Hepatocyte (in vitro differentiated cells): ENCODE measurements at regions not wholly inside any gene's neighbourhood (a gene's known extent, or its start where the extent isn't known, plus 50 kb on each side); places are given as distances from the start of the nearest gene placed in this dataset.
A peak's percentile ranks its signal among the peaks of the same experiment; 100 is the strongest.
"Not testable (repeated sequence)": the region's sequence is repeated elsewhere in the genome, so short reads cannot be mapped to it uniquely, and the experiment has no call there.

Source experiments
- DNase-seq: peaks from one replicate; pipeline ENCODE4 v3.0.0-alpha.2; 2016; ENCODE audit warnings: low spot score
- H2AFZ ChIP-seq: fragments of 200-600 bp; sonication (generic); 2 replicates; pipeline ENCODE4 v1.6.0; 2016; ENCODE audit warnings: antibody characterized with exemption, mild to moderate bottlenecking
- H3K27ac ChIP-seq: fragments of 200-600 bp; sonication (generic); 2 replicates; pipeline ENCODE4 v1.5.1; 2016; ENCODE audit warnings: mild to moderate bottlenecking
- H3K27me3 ChIP-seq: fragments of 200-600 bp; sonication (generic); 2 replicates; pipeline ENCODE4 v1.6.1; 2016
- H3K36me3 ChIP-seq: fragments of 200-600 bp; sonication (generic); replicated peaks from 2 replicates; pipeline ENCODE4 v1.5.1; 2016; ENCODE audit warnings: low read depth; ENCODE audit not compliant: insufficient read depth
- H3K4me1 ChIP-seq: fragments of 200-600 bp; sonication (generic); 2 replicates; pipeline ENCODE4 v1.5.1; 2016; ENCODE audit warnings: mild to moderate bottlenecking, moderate library complexity; ENCODE audit not compliant: insufficient read depth
- H3K4me2 ChIP-seq: fragments of 200-600 bp; sonication (generic); 2 replicates; pipeline ENCODE4 v1.6.0; 2016
- H3K4me3 ChIP-seq: fragments of 200-600 bp; sonication (generic); 2 replicates; pipeline ENCODE4 v1.5.1; 2016; ENCODE audit warnings: mild to moderate bottlenecking
- H3K79me2 ChIP-seq: fragments of 200-600 bp; sonication (generic); 2 replicates; pipeline ENCODE4 v1.6.0; 2017; ENCODE audit warnings: mild to moderate bottlenecking
- H3K9me2 ChIP-seq: fragments of 200-600 bp; sonication (generic); replicated peaks from 2 replicates; pipeline ENCODE4 v1.6.0; 2017; ENCODE audit warnings: mild to moderate bottlenecking; ENCODE audit not compliant: insufficient read depth
- H3K9me3 ChIP-seq: fragments of 200-600 bp; sonication (generic); 2 replicates; pipeline ENCODE4 v1.5.1; 2016; ENCODE audit warnings: low read depth, mild to moderate bottlenecking
- H4K20me1 ChIP-seq: fragments of 200-600 bp; sonication (generic); 2 replicates; pipeline ENCODE4 v1.6.0; 2016; ENCODE audit warnings: mild to moderate bottlenecking; ENCODE audit not compliant: insufficient read depth, poor library complexity, severe bottlenecking
- WGBS: methylation state at CpG from one replicate; pipeline ENCODE4 v1.1.6; 2016; ENCODE audit warnings: low lambda C conversion rate; ENCODE audit errors: missing lambda C conversion rate; 5-methylcytosine and 5-hydroxymethylcytosine counted together

GRCh38 chr1:144045751-144046546 is 74.2 kb upstream of the FAM72C start:
- H3K27ac ChIP-seq, H3K27me3 ChIP-seq, H3K9me3 ChIP-seq, H4K20me1 ChIP-seq, H3K4me1 ChIP-seq, H2AFZ ChIP-seq, H3K4me3 ChIP-seq, H3K9me2 ChIP-seq, H3K36me3 ChIP-seq, H3K79me2 ChIP-seq, H3K4me2 ChIP-seq: not testable (repeated sequence)
- whole genome bisulfite sequencing = 75% methylated on average over 8 of the region's 13 CpGs
- peak; percentile 1 for DNase-seq

- not testable (repeated sequence) for H3K36me3 ChIP-seq, H3K4me2 ChIP-seq, H4K20me1 ChIP-seq, H3K27ac ChIP-seq, DNase-seq, H2AFZ ChIP-seq, H3K9me3 ChIP-seq, H3K4me3 ChIP-seq, H3K79me2 ChIP-seq, H3K4me1 ChIP-seq, H3K27me3 ChIP-seq, H3K9me2 ChIP-seq
- WGBS = no CpG with 5 or more reads among the region's 1 CpG
Measured at GRCh38 chr1:144042251-144042650, 70.5 kb upstream of the FAM72C start.

GRCh38 chr1:144040293-144040692 is 68.5 kb upstream of the FAM72C start:
- not testable (repeated sequence) for H3K9me3 ChIP-seq, H2AFZ ChIP-seq, H3K4me1 ChIP-seq, H3K36me3 ChIP-seq, H3K27ac ChIP-seq, H3K4me2 ChIP-seq, H3K9me2 ChIP-seq, H3K4me3 ChIP-seq, H3K79me2 ChIP-seq, H3K27me3 ChIP-seq, DNase-seq, H4K20me1 ChIP-seq
- whole genome bisulfite sequencing = no CpG with 5 or more reads among the region's 3 CpGs

- not testable (repeated sequence) for H3K79me2 ChIP-seq, DNase-seq, H3K4me1 ChIP-seq, H3K9me2 ChIP-seq, H3K4me3 ChIP-seq, H4K20me1 ChIP-seq, H3K27ac ChIP-seq, H3K9me3 ChIP-seq, H3K27me3 ChIP-seq, H3K36me3 ChIP-seq, H3K4me2 ChIP-seq, H2AFZ ChIP-seq
- WGBS = no CpG with 5 or more reads among the region's 3 CpGs
Measured at GRCh38 chr1:144034045-144034444, 62.3 kb upstream of the FAM72C start.

- H3K27ac ChIP-seq, H3K9me2 ChIP-seq, H3K9me3 ChIP-seq, H3K4me1 ChIP-seq, H2AFZ ChIP-seq, H4K20me1 ChIP-seq, H3K4me3 ChIP-seq, DNase-seq, H3K36me3 ChIP-seq, H3K79me2 ChIP-seq, H3K27me3 ChIP-seq, H3K4me2 ChIP-seq: not testable (repeated sequence)
- WGBS = 75% methylated on average over 1 of the region's 2 CpGs
Measured at GRCh38 chr1:144031550-144031949, 59.8 kb upstream of the FAM72C start.

- not testable (repeated sequence) for H3K4me3 ChIP-seq, H2AFZ ChIP-seq, H3K36me3 ChIP-seq, H3K79me2 ChIP-seq, H3K4me2 ChIP-seq, H3K9me2 ChIP-seq, DNase-seq, H3K4me1 ChIP-seq, H3K27ac ChIP-seq, H3K9me3 ChIP-seq, H4K20me1 ChIP-seq, H3K27me3 ChIP-seq
- WGBS = no CpG with 5 or more reads among the region's 2 CpGs
Measured at GRCh38 chr1:144026022-144026421, 54.2 kb upstream of the FAM72C start.

GRCh38 chr1:144021690-144022384 is 50.1 kb upstream of the FAM72C start:
- WGBS = 50% methylated on average over 1 of the region's 5 CpGs
- not testable (repeated sequence) for H3K9me2 ChIP-seq, H3K4me3 ChIP-seq, H4K20me1 ChIP-seq, H3K27me3 ChIP-seq, DNase-seq, H3K27ac ChIP-seq, H3K9me3 ChIP-seq, H3K36me3 ChIP-seq, H3K4me2 ChIP-seq, H3K4me1 ChIP-seq, H2AFZ ChIP-seq, H3K79me2 ChIP-seq
